Heart left ventricle (tissue), 16 donors: ENCODE measurements at regions not wholly inside any gene's neighbourhood (a gene's known extent, or its start where the extent isn't known, plus 50 kb on each side); places are given as distances from the start of the nearest gene placed in this dataset.

ENCODE experiments used
- ATAC-seq, 4 donors: fragments of 200-7000 bp; cut with Tn5 transposase; one replicate each; pipeline ENCODE4 v1.9.1; 2020 to 2022; ENCODE audit warnings: moderate library complexity in 4 of 4, mild to moderate bottlenecking in 3 of 4, moderate number of reproducible peaks in 1 of 4
- DNase-seq, 5 donors: peaks; one replicate each; pipeline ENCODE4 v3.0.0-alpha.2; 2020
- H3K27ac ChIP-seq, 12 donors: fragments of 200-600 bp; sonication (generic) in 4 of 12; one replicate each; pipeline versions ENCODE4 v1.5.0 to v1.8.0; 2016 to 2022; ENCODE audit warnings: mild to moderate bottlenecking in 2 of 12
- H3K27me3 ChIP-seq, 9 donors: fragments of 200-600 bp; sonication (generic) in 2 of 9; one replicate each; pipeline versions ENCODE4 v1.5.1 to v1.8.0; 2016 to 2022; ENCODE audit warnings: mild to moderate bottlenecking in 3 of 9
- H3K36me3 ChIP-seq, 9 donors: fragments of 200-600 bp; sonication (generic) in 2 of 9; one replicate each; pipeline versions ENCODE4 v1.5.0 to v1.8.0; 2018 to 2022; ENCODE audit warnings: mild to moderate bottlenecking in 2 of 9
- H3K4me1 ChIP-seq, 12 donors: fragments of 200-600 bp; sonication (generic) in 4 of 12; one replicate each; pipeline versions ENCODE4 v1.5.0 to v1.8.0; 2016 to 2022; ENCODE audit warnings: mild to moderate bottlenecking in 3 of 12
- H3K4me3 ChIP-seq, 12 donors: fragments of 200-600 bp; sonication (generic) in 4 of 12; one replicate each; pipeline versions ENCODE4 v1.5.0 to v1.8.0; 2017 to 2022; ENCODE audit warnings: mild to moderate bottlenecking in 9 of 12, moderate library complexity in 4 of 12
- H3K9me3 ChIP-seq, 12 donors: fragments of 200-600 bp; sonication (generic) in 4 of 12; one replicate each; pipeline versions ENCODE4 v1.5.0 to v1.8.0; 2016 to 2022; ENCODE audit warnings: mild to moderate bottlenecking in 1 of 12
- POLR2A ChIP-seq, 2 donors: fragments of 450-650 bp; IDR thresholded peaks; one replicate each; pipeline ENCODE4 v1.6.1; 2017; ENCODE audit warnings: antibody characterized with exemption in 2 of 2, mild to moderate bottlenecking in 2 of 2, moderate library complexity in 2 of 2
- WGBS, 4 donors: extraction: QIAGEN DNeasy Blood & Tissue Kit in 2 of 4; methylation state at CpG; one replicate each; pipeline versions ENCODE4 v1.1.5 to v1.1.7; 2013 to 2018; 5-methylcytosine and 5-hydroxymethylcytosine counted together
- intact Hi-C, 10 donors: fragments of 100-400 bp; cut with DNase I; formaldehyde crosslinking; loops; one replicate each; pipeline versions ENCODE4 v1.11.1 to v1.14.2; 2022
- TF ChIP-seq, protein P1 (sequence below), 12 donors: fragments of 200-600 bp; sonication (generic) in 4 of 12; IDR thresholded peaks; one replicate each; pipeline versions ENCODE4 v1.5.0 to v1.8.0; 2018 to 2022; ENCODE audit warnings: antibody characterized with exemption in 12 of 12, mild to moderate bottlenecking in 5 of 12
- donor health status: ischemic (EF 13 %, LVEDD 7.1; RV severe dilation, severe dysfunction).
- donor health status: healthy with polysubstance abuse.
- donor health status: DM: no; HTN: yes; CAD: no.
- donor health status: DM: no; HTN: no; CAD: no.
- donor health status: ischemic (EF 25% LVEDD 6.9; RV normal size, moderate dysfunction).
- donor health status: ischemic (EF 25% LVEDD 5.7; RV mildly dilated, moderate dysfunction).
- donor health status: healthy.
- donor health status: DM: yes; HTN: yes; CAD: no.
- donor health status: ischemic (EF 35%, LVEDD 5.7; RV mildly dilated, moderate dysfunction).
- donor health status: nonischemic (EF 11% LVEDD 7.7; RV severe dilation, severe dysfunction).
- donor health status: DM: yes; HTN: yes; CAD: no.
- donor health status: PGD.
- donor health status: ischemic (EF 29% LVEDD 5.4; RV normal size, mild dysfunction).
- donor health status: nonischemic (EF 23%, LVEDD 6.1; RV moderate dilation, normal function).

- no peaks in the 10 kb centered on the region for H3K27me3 ChIP-seq
- no peaks in the 10 kb centered on the region for H3K4me1 ChIP-seq
- ATAC-seq (no peak), DNase-seq (no peak)
- no peak overlapping the region for H3K4me3 ChIP-seq
- intact Hi-C loops, result no loop called here
- no peak overlapping the region for H3K27ac ChIP-seq
- TF ChIP-seq, protein P1, sequence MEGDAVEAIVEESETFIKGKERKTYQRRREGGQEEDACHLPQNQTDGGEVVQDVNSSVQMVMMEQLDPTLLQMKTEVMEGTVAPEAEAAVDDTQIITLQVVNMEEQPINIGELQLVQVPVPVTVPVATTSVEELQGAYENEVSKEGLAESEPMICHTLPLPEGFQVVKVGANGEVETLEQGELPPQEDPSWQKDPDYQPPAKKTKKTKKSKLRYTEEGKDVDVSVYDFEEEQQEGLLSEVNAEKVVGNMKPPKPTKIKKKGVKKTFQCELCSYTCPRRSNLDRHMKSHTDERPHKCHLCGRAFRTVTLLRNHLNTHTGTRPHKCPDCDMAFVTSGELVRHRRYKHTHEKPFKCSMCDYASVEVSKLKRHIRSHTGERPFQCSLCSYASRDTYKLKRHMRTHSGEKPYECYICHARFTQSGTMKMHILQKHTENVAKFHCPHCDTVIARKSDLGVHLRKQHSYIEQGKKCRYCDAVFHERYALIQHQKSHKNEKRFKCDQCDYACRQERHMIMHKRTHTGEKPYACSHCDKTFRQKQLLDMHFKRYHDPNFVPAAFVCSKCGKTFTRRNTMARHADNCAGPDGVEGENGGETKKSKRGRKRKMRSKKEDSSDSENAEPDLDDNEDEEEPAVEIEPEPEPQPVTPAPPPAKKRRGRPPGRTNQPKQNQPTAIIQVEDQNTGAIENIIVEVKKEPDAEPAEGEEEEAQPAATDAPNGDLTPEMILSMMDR (IDR thresholded peaks at IDR 0.05), result no peak
- TF ChIP-seq POLR2A (IDR thresholded peaks at IDR 0.05), result no peak
- WGBS, 4 donors, result 56 to 68% (median 67%) methylated on average over 5 of the region's 5 CpGs
- no peaks in the 10 kb centered on the region for H3K9me3 ChIP-seq
- no peaks in the 10 kb centered on the region for H3K36me3 ChIP-seq
Observed at GRCh38 chr2:4684921-4685320, 981.5 kb downstream of the DCDC2C start.

- no peak for TF ChIP-seq POLR2A (IDR thresholded peaks at IDR 0.05)
- TF ChIP-seq, protein P1 (IDR thresholded peaks at IDR 0.05), result no peak
- no peak overlapping the region for H3K27ac ChIP-seq
- intact Hi-C loops, result no loop called here
- H3K4me3 ChIP-seq, result no peak overlapping the region
- no peaks in the 10 kb centered on the region for H3K36me3 ChIP-seq
- no peak for ATAC-seq
- no peak for DNase-seq
- no peaks in the 10 kb centered on the region for H3K9me3 ChIP-seq
- H3K4me1 ChIP-seq, result no peaks in the 10 kb centered on the region
- 77 to 81% (median 79%) methylated on average over 2 of the region's 2 CpGs for WGBS, 4 donors
- no peaks in the 10 kb centered on the region for H3K27me3 ChIP-seq
Observed at GRCh38 chr2:4690913-4691312, 987.5 kb downstream of the DCDC2C start.

- DNase-seq (no peak), ATAC-seq (peak in 1 of 4 donors; percentile 65)
- no peaks in the 10 kb centered on the region for H3K36me3 ChIP-seq
- H3K27ac ChIP-seq, result no peak overlapping the region
- no peak overlapping the region for H3K4me3 ChIP-seq
- intact Hi-C loops, result no loop called here
- H3K27me3 ChIP-seq, result no peaks in the 10 kb centered on the region
- no peak for TF ChIP-seq POLR2A (IDR thresholded peaks at IDR 0.05)
- H3K9me3 ChIP-seq, result no peaks in the 10 kb centered on the region
- WGBS, 4 donors, result 39 to 58% (median 41%) methylated on average over 9 of the region's 9 CpGs
- no peaks in the 10 kb centered on the region for H3K4me1 ChIP-seq
Observed at GRCh38 chr2:4693266-4693665, 989.9 kb downstream of the DCDC2C start.

DNA sequence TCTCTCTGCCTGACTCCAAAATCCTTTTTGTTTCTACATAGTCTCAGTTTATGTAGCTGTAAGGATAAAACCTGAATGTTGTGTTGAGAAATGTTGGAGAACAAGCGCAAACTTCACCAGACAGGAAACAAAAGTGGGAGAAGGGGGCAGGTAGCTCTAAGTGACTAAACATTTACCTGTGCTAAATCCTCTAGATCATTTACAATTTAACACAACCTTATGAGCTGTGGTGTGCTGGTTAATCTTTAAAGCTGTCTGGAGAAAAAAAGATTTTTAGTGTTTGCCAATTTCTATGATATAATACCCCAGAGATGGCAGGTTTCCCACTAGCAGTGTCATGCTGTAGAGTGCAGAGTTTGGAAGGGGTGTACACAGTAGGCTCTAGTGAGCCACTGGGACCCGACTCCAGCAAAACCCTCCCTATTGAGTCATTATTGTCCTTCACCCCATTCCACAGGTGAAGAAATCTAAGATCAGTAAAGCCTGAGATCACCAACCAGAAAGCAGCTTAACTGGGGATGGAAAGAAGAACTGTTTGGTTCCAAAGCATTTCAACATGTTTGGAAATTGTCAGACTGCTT is 992.0 kb downstream of the DCDC2C start:
- H3K36me3 ChIP-seq, result no peaks in the 10 kb centered on the region
- H3K4me1 ChIP-seq, result no peaks in the 10 kb centered on the region
- DNase-seq, result no peak
- H3K9me3 ChIP-seq, result no peaks in the 10 kb centered on the region
- WGBS, 4 donors, result 69 to 80% (median 79%) methylated on average over 2 of the region's 2 CpGs
- ATAC-seq, result no peak
- H3K4me3 ChIP-seq, result no peak overlapping the region
- no peak overlapping the region for H3K27ac ChIP-seq
- no peaks in the 10 kb centered on the region for H3K27me3 ChIP-seq
- intact Hi-C loops, result no loop called here
- no peak for TF ChIP-seq POLR2A (IDR thresholded peaks at IDR 0.05)
- TF ChIP-seq, protein P1 (IDR thresholded peaks at IDR 0.05), result no peak

GRCh38 chr2:4715065-4715464 is 977.1 kb upstream of the SOX11 start:
- no peak for DNase-seq
- no peak overlapping the region for H3K27ac ChIP-seq
- peaks cover 0 to 50% (median 12%) of the 10 kb centered on the region in 12 donors for H3K9me3 ChIP-seq
- H3K4me3 ChIP-seq, result no peak overlapping the region
- no peaks in the 10 kb centered on the region for H3K36me3 ChIP-seq
- intact Hi-C loops, result no loop called here
- TF ChIP-seq POLR2A (IDR thresholded peaks at IDR 0.05), result no peak
- TF ChIP-seq, protein P1 (IDR thresholded peaks at IDR 0.05), result no peak
- no peaks in the 10 kb centered on the region for H3K4me1 ChIP-seq
- 30 to 43% (median 34%) methylated on average over 2 of the region's 2 CpGs for WGBS, 4 donors
- ATAC-seq, result no peak
- no peaks in the 10 kb centered on the region for H3K27me3 ChIP-seq
